Neural cell (in vitro differentiated cells): ENCODE measurements at regions not wholly inside any gene's neighbourhood (a gene's known extent, or its start where the extent isn't known, plus 50 kb on each side); places are given as distances from the start of the nearest gene placed in this dataset.

Experiments
- TF ChIP-seq, protein P1 (sequence below): fragments of 450-650 bp; IDR thresholded peaks from 2 replicates; pipeline ENCODE4 v1.5.1; 2014; ENCODE audit warnings: antibody characterized with exemption, mild to moderate bottlenecking, moderate library complexity; ENCODE audit not compliant: poor library complexity, severe bottlenecking
- TF ChIP-seq, protein P2 (sequence below): IDR thresholded peaks from 2 replicates; pipeline ENCODE4 v1.6.1; 2012; ENCODE audit warnings: borderline replicate concordance

DNA sequence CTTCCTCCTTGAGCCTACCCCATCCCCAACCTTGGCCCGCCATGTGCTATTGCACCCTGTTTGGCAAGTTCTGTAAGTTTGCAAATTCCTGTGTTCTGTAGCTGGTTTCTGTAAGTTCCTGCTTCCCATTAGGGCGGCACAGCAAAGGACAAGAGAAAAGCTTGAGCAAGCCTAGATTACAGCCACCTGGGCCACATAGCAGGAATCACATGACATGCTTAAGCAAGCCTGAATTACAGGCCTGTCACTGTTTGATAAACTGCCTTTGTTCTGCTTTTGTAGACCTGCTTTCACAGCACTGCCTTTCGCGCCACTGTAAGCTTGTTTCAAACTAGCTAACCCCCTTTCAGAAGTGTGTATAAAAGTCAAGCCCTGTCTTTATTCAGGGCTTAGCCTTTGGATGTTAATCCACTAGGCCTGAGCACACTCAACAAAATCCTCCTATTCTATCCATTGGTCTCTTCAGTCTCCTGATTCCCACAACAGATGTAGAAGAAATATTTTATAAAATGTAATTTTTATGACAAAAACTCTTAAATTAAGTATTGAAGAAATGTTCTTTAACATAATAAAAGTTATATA lies 906.8 kb upstream of the NDST4 start:
- TF ChIP-seq, protein P1, sequence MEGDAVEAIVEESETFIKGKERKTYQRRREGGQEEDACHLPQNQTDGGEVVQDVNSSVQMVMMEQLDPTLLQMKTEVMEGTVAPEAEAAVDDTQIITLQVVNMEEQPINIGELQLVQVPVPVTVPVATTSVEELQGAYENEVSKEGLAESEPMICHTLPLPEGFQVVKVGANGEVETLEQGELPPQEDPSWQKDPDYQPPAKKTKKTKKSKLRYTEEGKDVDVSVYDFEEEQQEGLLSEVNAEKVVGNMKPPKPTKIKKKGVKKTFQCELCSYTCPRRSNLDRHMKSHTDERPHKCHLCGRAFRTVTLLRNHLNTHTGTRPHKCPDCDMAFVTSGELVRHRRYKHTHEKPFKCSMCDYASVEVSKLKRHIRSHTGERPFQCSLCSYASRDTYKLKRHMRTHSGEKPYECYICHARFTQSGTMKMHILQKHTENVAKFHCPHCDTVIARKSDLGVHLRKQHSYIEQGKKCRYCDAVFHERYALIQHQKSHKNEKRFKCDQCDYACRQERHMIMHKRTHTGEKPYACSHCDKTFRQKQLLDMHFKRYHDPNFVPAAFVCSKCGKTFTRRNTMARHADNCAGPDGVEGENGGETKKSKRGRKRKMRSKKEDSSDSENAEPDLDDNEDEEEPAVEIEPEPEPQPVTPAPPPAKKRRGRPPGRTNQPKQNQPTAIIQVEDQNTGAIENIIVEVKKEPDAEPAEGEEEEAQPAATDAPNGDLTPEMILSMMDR, result no peak
- TF ChIP-seq, protein P2, sequence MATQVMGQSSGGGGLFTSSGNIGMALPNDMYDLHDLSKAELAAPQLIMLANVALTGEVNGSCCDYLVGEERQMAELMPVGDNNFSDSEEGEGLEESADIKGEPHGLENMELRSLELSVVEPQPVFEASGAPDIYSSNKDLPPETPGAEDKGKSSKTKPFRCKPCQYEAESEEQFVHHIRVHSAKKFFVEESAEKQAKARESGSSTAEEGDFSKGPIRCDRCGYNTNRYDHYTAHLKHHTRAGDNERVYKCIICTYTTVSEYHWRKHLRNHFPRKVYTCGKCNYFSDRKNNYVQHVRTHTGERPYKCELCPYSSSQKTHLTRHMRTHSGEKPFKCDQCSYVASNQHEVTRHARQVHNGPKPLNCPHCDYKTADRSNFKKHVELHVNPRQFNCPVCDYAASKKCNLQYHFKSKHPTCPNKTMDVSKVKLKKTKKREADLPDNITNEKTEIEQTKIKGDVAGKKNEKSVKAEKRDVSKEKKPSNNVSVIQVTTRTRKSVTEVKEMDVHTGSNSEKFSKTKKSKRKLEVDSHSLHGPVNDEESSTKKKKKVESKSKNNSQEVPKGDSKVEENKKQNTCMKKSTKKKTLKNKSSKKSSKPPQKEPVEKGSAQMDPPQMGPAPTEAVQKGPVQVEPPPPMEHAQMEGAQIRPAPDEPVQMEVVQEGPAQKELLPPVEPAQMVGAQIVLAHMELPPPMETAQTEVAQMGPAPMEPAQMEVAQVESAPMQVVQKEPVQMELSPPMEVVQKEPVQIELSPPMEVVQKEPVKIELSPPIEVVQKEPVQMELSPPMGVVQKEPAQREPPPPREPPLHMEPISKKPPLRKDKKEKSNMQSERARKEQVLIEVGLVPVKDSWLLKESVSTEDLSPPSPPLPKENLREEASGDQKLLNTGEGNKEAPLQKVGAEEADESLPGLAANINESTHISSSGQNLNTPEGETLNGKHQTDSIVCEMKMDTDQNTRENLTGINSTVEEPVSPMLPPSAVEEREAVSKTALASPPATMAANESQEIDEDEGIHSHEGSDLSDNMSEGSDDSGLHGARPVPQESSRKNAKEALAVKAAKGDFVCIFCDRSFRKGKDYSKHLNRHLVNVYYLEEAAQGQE, result no peak
